ENCODE measurements at regions not wholly inside any gene's neighbourhood (a gene's known extent, or its start where the extent isn't known, plus 50 kb on each side); places are given as distances from the start of the nearest gene placed in this dataset.

DNA sequence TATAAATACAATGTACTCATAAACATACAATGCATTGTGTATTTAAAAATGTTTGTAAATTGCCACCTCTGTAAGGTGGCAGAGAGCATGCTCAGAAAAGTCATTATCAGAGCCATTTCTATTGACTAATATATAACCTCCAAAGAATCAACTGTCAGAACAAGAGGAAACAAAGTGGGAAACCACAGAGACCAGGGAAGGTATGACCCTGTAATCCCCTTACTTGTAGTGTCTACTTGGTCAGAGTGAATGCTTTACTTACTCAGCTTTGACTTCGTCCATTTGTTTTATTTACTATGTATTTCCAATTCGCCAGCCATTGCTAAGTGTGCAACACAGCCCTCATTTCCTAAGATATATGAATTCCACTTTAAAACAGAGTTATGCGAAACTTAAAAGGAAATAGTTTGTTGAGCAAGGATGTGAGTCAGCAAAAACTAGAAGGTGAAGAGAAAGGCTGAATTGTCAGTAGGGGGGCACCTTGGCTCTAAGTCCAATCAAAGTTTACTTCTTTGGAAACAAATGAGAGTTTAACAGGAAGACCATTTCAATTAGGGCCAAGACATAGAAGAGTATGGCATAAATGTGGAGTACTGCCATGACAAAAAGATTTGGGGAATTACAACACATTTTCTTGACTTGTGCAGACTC is 671.7 kb upstream of the PTBP2 start:
- Histone ChIP-seq H2BK20ac (ENCODE audit: low read length) (no peak overlapping the region), H4K8ac (ENCODE audit: extremely low read depth, insufficient read depth, low read length) (no peak overlapping the region), H3K23ac (ENCODE audit: insufficient read length) (no peak overlapping the region), H2BK5ac (ENCODE audit: low read depth, low read length) (no peak overlapping the region), H2BK15ac (ENCODE audit: low read length) (no peak overlapping the region), H4K91ac (replicated peaks; ENCODE audit: insufficient read length, low read length) (no peak overlapping the region), H2AK5ac (ENCODE audit: low read depth, low read length) (no peak overlapping the region), H3K4me1 (replicated peaks in 1 of 4; ENCODE audit: control insufficient read depth in 3 of 4, insufficient read depth in 4 of 4, low read length in 3 of 4) (no peaks in the 10 kb centered on the region), H2BK12ac (ENCODE audit: low read depth, low read length) (no peak overlapping the region), H3K18ac (ENCODE audit: extremely low read depth, low read length) (no peak overlapping the region), H2AFZ (ENCODE audit: low read length) (no peak overlapping the region), H4K20me1 (replicated peaks in 1 of 2; ENCODE audit: control insufficient read depth in 1 of 2, insufficient read depth in 2 of 2, low read length in 2 of 2) (no peaks in the 10 kb centered on the region), H3K4me3 (ENCODE audit: extremely low read depth in 1 of 4, insufficient read depth in 2 of 4, low read depth in 3 of 4, low read length in 4 of 4) (no peak overlapping the region), H3K14ac (ENCODE audit: insufficient read length) (no peak overlapping the region), H4K5ac (ENCODE audit: insufficient read length, low read depth, low read length) (no peak overlapping the region), H3K9ac (replicated peaks in 1 of 4; ENCODE audit: extremely low read depth in 1 of 4, low read depth in 3 of 4, low read length in 3 of 4) (no peak overlapping the region), H3K79me1 (ENCODE audit: low read depth, low read length) (no peaks in the 10 kb centered on the region), H3K23me2 (ENCODE audit: low read depth, low read length) (no peaks in the 10 kb centered on the region), H3K27me3 (replicated peaks in 1 of 4; ENCODE audit: control insufficient read depth in 3 of 4, extremely low read depth in 1 of 4, insufficient read depth in 3 of 4, low read length in 3 of 4) (no peaks in the 10 kb centered on the region), H3K56ac (replicated peaks; ENCODE audit: insufficient read length, low read depth, low read length) (no peak overlapping the region), H2BK120ac (replicated peaks; ENCODE audit: low read depth, low read length) (no peak overlapping the region), H3K4ac (replicated peaks; ENCODE audit: insufficient read length, low read depth, low read length) (no peak overlapping the region), H3K27ac (ENCODE audit: low read depth, low read length) (no peak overlapping the region), H3K4me2 (ENCODE audit: insufficient read depth in 1 of 2, low read depth in 2 of 2, low read length in 2 of 2) (no peak overlapping the region), H3K36me3 (ENCODE audit: control insufficient read depth in 2 of 4, insufficient read depth in 4 of 4, low read length in 3 of 4) (no peaks in the 10 kb centered on the region; a peak in 1 of 8 replicates), H3K79me2 (ENCODE audit: control insufficient read depth in 1 of 2, insufficient read depth in 2 of 2, low read length in 2 of 2) (no peaks in the 10 kb centered on the region), H3K9me3 (ENCODE audit: insufficient read depth in 2 of 2, low read depth in 1 of 2, low read length in 1 of 2) (no peaks in the 10 kb centered on the region)
- TF ChIP-seq SUZ12 (IDR thresholded peaks at IDR 0.05; ENCODE audit: low read length): no peak
- TF ChIP-seq SIN3A (conservative IDR thresholded peaks at IDR 0.05 in 1 of 2, IDR thresholded peaks at IDR 0.05 in 1 of 2; ENCODE audit: low read depth in 1 of 2, low read length in 2 of 2): no peak
- TF ChIP-seq TEAD4 (IDR thresholded peaks at IDR 0.05; ENCODE audit: low read depth, low read length): no peak
- no peak for TF ChIP-seq NANOG (IDR thresholded peaks at IDR 0.05; ENCODE audit: insufficient read depth, low read depth, low read length, poor library complexity, severe bottlenecking)
- TF ChIP-seq BRCA1 (IDR thresholded peaks at IDR 0.05; ENCODE audit: low read depth, low read length): no peak
- ChIA-PET CTCF (ENCODE audit: partially characterized antibody) (no interaction called here), POLR2A (ENCODE audit: partially characterized antibody) (no interaction called here)
- DNase-seq (ENCODE audit: low read depth in 1 of 2, low spot score in 2 of 2) (no peak), FAIRE-seq (no peak)
- WGBS, 2 experiments (ENCODE audit: extremely low coverage in 1 of 2, insufficient coverage in 1 of 2, insufficient read length in 1 of 2, insufficient replicate concordance in 2 of 2, low coverage in 1 of 2, low lambda C conversion rate in 2 of 2, missing lambda C conversion rate in 1 of 2): 98% methylated on average over 3 of the region's 3 CpGs; no CpG with 5 or more reads in 1 of the 2 experiments

Measured in H1 (cell line).